SHP77 treated with DMSO at 0.1 percent for 48 hours (cell line): ENCODE measurements at regions not wholly inside any gene's neighbourhood (a gene's known extent, or its start where the extent isn't known, plus 50 kb on each side); places are given as distances from the start of the nearest gene placed in this dataset.

ENCODE experiments used
- DNase-seq: peaks from one replicate; lab custom pipeline; 2025; lab: John Stamatoyannopoulos, UW

GRCh38 chr3:76812649-76813242 lies 227.2 kb upstream of the ROBO2 start:
- no peak for DNase-seq

GRCh38 chr3:76815561-76815960 lies 224.3 kb upstream of the ROBO2 start:
- DNase-seq = no peak

GRCh38 chr3:76820481-76820880 lies 219.4 kb upstream of the ROBO2 start:
- DNase-seq = no peak

- DNase-seq = peak; percentile 55
Observed at GRCh38 chr3:76824658-76825240, 215.2 kb upstream of the ROBO2 start.

- DNase-seq = no peak
Observed at GRCh38 chr3:76826861-76827260, 213.0 kb upstream of the ROBO2 start.

GRCh38 chr3:76827701-76828226 lies 212.1 kb upstream of the ROBO2 start:
- DNase-seq = no peak

GRCh38 chr3:76834657-76835056 lies 205.2 kb upstream of the ROBO2 start:
- no peak for DNase-seq

GRCh38 chr3:76841747-76842146 lies 198.2 kb upstream of the ROBO2 start:
- no peak for DNase-seq

GRCh38 chr3:76842216-76842615 lies 197.7 kb upstream of the ROBO2 start:
- DNase-seq = no peak

- no peak for DNase-seq
Observed at GRCh38 chr3:76855451-76855850, 184.4 kb upstream of the ROBO2 start.

- no peak for DNase-seq
Observed at GRCh38 chr3:76859596-76859995, 180.3 kb upstream of the ROBO2 start.

GRCh38 chr3:76864355-76864754 lies 175.5 kb upstream of the ROBO2 start:
- DNase-seq = no peak

GRCh38 chr3:76866729-76867408 lies 173.0 kb upstream of the ROBO2 start:
- no peak for DNase-seq

GRCh38 chr3:76869726-76870384 lies 170.0 kb upstream of the ROBO2 start:
- no peak for DNase-seq

- DNase-seq = peak; percentile 34
Observed at GRCh38 chr3:76871655-76872054, 168.2 kb upstream of the ROBO2 start.

GRCh38 chr3:76872999-76873398 lies 166.9 kb upstream of the ROBO2 start:
- no peak for DNase-seq

GRCh38 chr3:76873532-76874242 lies 166.2 kb upstream of the ROBO2 start:
- no peak for DNase-seq

GRCh38 chr3:76879959-76880358 lies 159.9 kb upstream of the ROBO2 start:
- no peak for DNase-seq

- no peak for DNase-seq
Observed at GRCh38 chr3:76886761-76887500, 153.0 kb upstream of the ROBO2 start.

- DNase-seq = no peak
Observed at GRCh38 chr3:76888856-76889255, 151.0 kb upstream of the ROBO2 start.

- DNase-seq = no peak
Observed at GRCh38 chr3:76889911-76890310, 150.0 kb upstream of the ROBO2 start.
